ENCODE measurements at regions not wholly inside any gene's neighbourhood (a gene's known extent, or its start where the extent isn't known, plus 50 kb on each side); places are given as distances from the start of the nearest gene placed in this dataset.

DNA sequence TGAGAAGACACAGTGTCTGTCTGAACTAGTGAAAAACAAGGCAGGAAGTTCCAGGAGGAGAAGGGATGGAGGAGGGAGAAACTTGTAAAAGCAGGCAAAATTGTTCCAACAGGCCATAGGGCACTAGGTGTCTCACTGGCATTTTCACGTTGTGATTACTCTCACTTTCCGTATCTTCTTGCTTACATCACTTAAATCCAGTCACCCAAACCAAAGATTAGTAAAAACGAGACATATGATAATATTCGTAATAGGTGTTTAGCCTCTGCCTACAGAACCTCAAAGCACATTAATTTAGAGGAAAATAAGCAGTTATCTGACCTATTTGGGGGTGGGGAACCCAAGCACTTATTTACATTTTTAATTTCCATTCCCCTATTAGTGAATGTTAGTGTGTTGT lies 78.3 kb downstream of the POU3F3 start:
- no peaks in the 10 kb centered on the region for H4K20me1 ChIP-seq (ENCODE audit: insufficient read depth, low read length)
- ChIA-PET CTCF (no interaction called here), POLR2A (ENCODE audit: unreplicated experiment) (no interaction called here)
- H3K9me1 ChIP-seq (ENCODE audit: insufficient read depth, low read length) = no peaks in the 10 kb centered on the region
- no peak overlapping the region for H4K91ac ChIP-seq (ENCODE audit: insufficient read depth, low read depth, low read length)
- H3K4me2 ChIP-seq (ENCODE audit: low read depth, low read length) = no peak overlapping the region
- no CpG with 5 or more reads among the region's 4 CpGs for WGBS, 2 experiments (ENCODE audit: extremely low coverage in 2 of 2, insufficient read length in 1 of 2)
- no peak overlapping the region for H3K56ac ChIP-seq (ENCODE audit: extremely low read depth, insufficient read depth, low read length)
- H3K27ac ChIP-seq (ENCODE audit: insufficient read depth, low read length) = no peak overlapping the region
- no peak overlapping the region for H2AK5ac ChIP-seq (ENCODE audit: low read depth, low read length)
- BruUV-seq (replicated peaks) = no TSS peak
- intact Hi-C loops (cut with micrococcal nuclease) (no loop called here), in situ Hi-C loops (cut with MboI; ENCODE audit: low sequenced_read_pairs) (no loop called here), dilution Hi-C loops (cut with HindIII; ENCODE audit: low sequenced_read_pairs, unreplicated experiment) (no loop called here)
- H3K14ac ChIP-seq (replicated peaks; ENCODE audit: low read depth, low read length) = no peak overlapping the region
- no peaks in the 10 kb centered on the region for H3K79me1 ChIP-seq (ENCODE audit: low read depth in 1 of 2, low read length in 2 of 2)
- H3K23ac ChIP-seq (ENCODE audit: low read depth, low read length) = no peak overlapping the region
- H4K8ac ChIP-seq (ENCODE audit: low read depth in 2 of 2, low read length in 2 of 2) = no peak overlapping the region
- H2BK20ac ChIP-seq (ENCODE audit: low read depth, low read length) = no peak overlapping the region
- H3K36me3 ChIP-seq (ENCODE audit: control insufficient read depth, insufficient read depth, low read length) = no peaks in the 10 kb centered on the region
- no peaks in the 10 kb centered on the region for H3K27me3 ChIP-seq (ENCODE audit: control insufficient read depth, insufficient read depth, low read length)
- H2BK5ac ChIP-seq (ENCODE audit: low read depth, low read length, poor library complexity, severe bottlenecking) = no peak overlapping the region
- no peak overlapping the region for H4K5ac ChIP-seq (ENCODE audit: low read depth, low read length)
- H2AK9ac ChIP-seq (replicated peaks; ENCODE audit: low read depth, low read length, poor library complexity) = no peak overlapping the region
- no peak overlapping the region for H2AFZ ChIP-seq (replicated peaks; ENCODE audit: low read length, poor library complexity)
- no peaks in the 10 kb centered on the region for H3K9me3 ChIP-seq (ENCODE audit: control insufficient read depth, insufficient read depth, low read length)
- H3K4me1 ChIP-seq (ENCODE audit: control insufficient read depth, insufficient read depth, low read length) = no peaks in the 10 kb centered on the region
- no peak overlapping the region for H3K4ac ChIP-seq (ENCODE audit: low read depth, low read length)
- H2BK15ac ChIP-seq (ENCODE audit: low read depth, low read length) = no peak overlapping the region
- H3K9ac ChIP-seq (ENCODE audit: low read depth, low read length) = no peak overlapping the region
- no peak for DNase-seq
- H3K18ac ChIP-seq (ENCODE audit: low read depth, low read length) = no peak overlapping the region
- H3K4me3 ChIP-seq (ENCODE audit: insufficient read depth, low read depth, low read length) = no peak overlapping the region
- ATAC-seq (ENCODE audit: low read depth) = no peak
- TF ChIP-seq MXI1 (IDR thresholded peaks at IDR 0.05; ENCODE audit: borderline replicate concordance, low read depth, low read length) (no peak), FOS (IDR thresholded peaks at IDR 0.05; ENCODE audit: low read depth, low read length) (no peak), RCOR1 (IDR thresholded peaks at IDR 0.05; ENCODE audit: insufficient replicate concordance, low read length) (no peak), SMC3 (IDR thresholded peaks at IDR 0.05; ENCODE audit: low read depth, low read length) (no peak), BHLHE40 (IDR thresholded peaks at IDR 0.05; ENCODE audit: low read depth, low read length) (no peak), NFE2L2 (IDR thresholded peaks at IDR 0.05; ENCODE audit: low read depth, low read length) (no peak), POLR2A (IDR thresholded peaks at IDR 0.05; ENCODE audit: low read depth, low read length) (no peak), CHD1 (IDR thresholded peaks at IDR 0.05; ENCODE audit: low read depth, low read length) (no peak), MAZ (IDR thresholded peaks at IDR 0.05; ENCODE audit: borderline replicate concordance, low read depth, low read length) (no peak), MAFK (IDR thresholded peaks at IDR 0.05; ENCODE audit: low read depth, low read length) (no peak)
- TF ChIP-seq, protein P1, sequence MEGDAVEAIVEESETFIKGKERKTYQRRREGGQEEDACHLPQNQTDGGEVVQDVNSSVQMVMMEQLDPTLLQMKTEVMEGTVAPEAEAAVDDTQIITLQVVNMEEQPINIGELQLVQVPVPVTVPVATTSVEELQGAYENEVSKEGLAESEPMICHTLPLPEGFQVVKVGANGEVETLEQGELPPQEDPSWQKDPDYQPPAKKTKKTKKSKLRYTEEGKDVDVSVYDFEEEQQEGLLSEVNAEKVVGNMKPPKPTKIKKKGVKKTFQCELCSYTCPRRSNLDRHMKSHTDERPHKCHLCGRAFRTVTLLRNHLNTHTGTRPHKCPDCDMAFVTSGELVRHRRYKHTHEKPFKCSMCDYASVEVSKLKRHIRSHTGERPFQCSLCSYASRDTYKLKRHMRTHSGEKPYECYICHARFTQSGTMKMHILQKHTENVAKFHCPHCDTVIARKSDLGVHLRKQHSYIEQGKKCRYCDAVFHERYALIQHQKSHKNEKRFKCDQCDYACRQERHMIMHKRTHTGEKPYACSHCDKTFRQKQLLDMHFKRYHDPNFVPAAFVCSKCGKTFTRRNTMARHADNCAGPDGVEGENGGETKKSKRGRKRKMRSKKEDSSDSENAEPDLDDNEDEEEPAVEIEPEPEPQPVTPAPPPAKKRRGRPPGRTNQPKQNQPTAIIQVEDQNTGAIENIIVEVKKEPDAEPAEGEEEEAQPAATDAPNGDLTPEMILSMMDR (conservative IDR thresholded peaks at IDR 0.05; ENCODE audit: low read depth, low read length) = no peak
- TF ChIP-seq, protein P2, sequence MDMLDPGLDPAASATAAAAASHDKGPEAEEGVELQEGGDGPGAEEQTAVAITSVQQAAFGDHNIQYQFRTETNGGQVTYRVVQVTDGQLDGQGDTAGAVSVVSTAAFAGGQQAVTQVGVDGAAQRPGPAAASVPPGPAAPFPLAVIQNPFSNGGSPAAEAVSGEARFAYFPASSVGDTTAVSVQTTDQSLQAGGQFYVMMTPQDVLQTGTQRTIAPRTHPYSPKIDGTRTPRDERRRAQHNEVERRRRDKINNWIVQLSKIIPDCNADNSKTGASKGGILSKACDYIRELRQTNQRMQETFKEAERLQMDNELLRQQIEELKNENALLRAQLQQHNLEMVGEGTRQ (IDR thresholded peaks at IDR 0.05; ENCODE audit: low read depth, low read length) = no peak
- no peak overlapping the region for H2BK120ac ChIP-seq (ENCODE audit: low read depth, low read length)
